ENCODE measurements at regions not wholly inside any gene's neighbourhood (a gene's known extent, or its start where the extent isn't known, plus 50 kb on each side); places are given as distances from the start of the nearest gene placed in this dataset.

DNA sequence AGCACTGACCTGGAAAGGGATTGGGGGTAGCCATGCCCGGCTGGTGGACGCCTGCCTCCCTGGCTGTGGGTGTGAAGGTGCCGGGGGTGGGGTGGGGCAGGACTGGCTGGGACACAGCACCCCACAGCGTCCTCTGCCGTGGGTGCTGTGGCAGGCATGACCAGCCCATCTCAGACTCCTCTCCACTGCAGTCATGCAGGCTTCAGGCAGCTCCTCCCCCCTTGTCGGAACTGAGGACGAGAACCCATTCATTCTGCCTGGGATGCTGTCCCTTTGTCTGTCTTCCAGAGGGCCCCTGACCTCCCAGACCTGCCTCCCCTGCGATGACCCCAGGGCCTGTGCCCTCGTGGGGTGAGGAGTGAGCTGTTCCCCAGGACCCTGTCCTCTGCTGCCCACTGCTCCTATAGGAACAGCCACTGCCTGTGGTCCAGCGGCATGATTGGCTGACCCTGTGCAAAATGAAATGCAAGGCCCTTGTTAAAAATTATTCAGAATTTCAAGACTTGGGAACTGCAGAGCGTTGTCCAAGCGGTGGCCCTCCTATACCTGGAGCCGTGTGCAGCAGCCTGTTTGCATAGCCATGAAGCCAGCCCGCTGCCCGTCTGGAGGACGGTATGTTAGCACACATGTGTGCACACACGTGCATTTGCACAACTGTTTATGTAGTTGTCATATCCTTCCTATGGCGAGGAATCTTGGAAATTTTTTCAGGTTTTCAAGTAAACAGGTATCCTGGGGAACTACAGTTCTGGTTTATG is 1122.3 kb downstream of the BRD1 start:
- ATAC-seq (no peak), DNase-seq (peak in 2 of 5 donors; percentile 9 to 20)
- intact Hi-C loops (cut with DNase I), result no loop called here
- WGBS, 4 donors, result 67 to 78% (median 72%) methylated on average over 16 to 18 of the region's 18 CpGs
- no peak overlapping the region for H3K27ac ChIP-seq
- no peak overlapping the region for H3K4me3 ChIP-seq
- no peaks in the 10 kb centered on the region for H3K36me3 ChIP-seq
- H3K27me3 ChIP-seq, result peaks cover 0 to 6% (median 0%) of the 10 kb centered on the region in 9 donors
- no peak for TF ChIP-seq POLR2A (IDR thresholded peaks at IDR 0.05)
- TF ChIP-seq, protein P1, sequence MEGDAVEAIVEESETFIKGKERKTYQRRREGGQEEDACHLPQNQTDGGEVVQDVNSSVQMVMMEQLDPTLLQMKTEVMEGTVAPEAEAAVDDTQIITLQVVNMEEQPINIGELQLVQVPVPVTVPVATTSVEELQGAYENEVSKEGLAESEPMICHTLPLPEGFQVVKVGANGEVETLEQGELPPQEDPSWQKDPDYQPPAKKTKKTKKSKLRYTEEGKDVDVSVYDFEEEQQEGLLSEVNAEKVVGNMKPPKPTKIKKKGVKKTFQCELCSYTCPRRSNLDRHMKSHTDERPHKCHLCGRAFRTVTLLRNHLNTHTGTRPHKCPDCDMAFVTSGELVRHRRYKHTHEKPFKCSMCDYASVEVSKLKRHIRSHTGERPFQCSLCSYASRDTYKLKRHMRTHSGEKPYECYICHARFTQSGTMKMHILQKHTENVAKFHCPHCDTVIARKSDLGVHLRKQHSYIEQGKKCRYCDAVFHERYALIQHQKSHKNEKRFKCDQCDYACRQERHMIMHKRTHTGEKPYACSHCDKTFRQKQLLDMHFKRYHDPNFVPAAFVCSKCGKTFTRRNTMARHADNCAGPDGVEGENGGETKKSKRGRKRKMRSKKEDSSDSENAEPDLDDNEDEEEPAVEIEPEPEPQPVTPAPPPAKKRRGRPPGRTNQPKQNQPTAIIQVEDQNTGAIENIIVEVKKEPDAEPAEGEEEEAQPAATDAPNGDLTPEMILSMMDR (IDR thresholded peaks at IDR 0.05), result no peak
- no peaks in the 10 kb centered on the region for H3K4me1 ChIP-seq
- H3K9me3 ChIP-seq, result no peaks in the 10 kb centered on the region

DNA sequence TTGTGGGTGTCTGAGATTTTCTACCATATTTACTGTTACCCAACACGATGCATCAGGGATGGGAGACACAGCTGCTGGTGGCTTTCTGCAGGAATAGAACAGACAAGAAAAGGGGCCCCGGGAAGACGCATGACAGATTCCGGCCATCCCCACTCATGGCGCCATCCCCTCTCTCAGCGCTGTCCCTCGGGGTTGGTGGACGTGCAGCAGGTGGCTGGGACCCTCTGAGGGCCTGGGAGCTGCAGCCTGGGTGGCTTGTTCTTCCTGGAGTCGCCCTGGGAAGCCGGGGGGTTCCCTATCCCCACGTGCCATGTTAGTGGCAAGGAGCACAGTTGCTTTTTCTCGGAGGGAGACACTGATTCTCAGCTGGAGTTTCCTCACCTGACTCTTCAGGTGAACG is 1123.3 kb downstream of the BRD1 start:
- Histone ChIP-seq H3K4me1 (no peaks in the 10 kb centered on the region), H3K27ac (no peak overlapping the region), H3K27me3 (peaks cover 0 to 6% (median 0%) of the 10 kb centered on the region in 9 donors), H3K36me3 (no peaks in the 10 kb centered on the region), H3K9me3 (no peaks in the 10 kb centered on the region), H3K4me3 (no peak overlapping the region)
- no peak for ATAC-seq
- WGBS, 4 donors, result 71 to 77% (median 72%) methylated on average over 10 to 13 of the region's 13 CpGs
- TF ChIP-seq, protein P1 (IDR thresholded peaks at IDR 0.05), result no peak
- TF ChIP-seq POLR2A (IDR thresholded peaks at IDR 0.05), result no peak
- DNase-seq, result peak in 2 of 5 donors; percentile 11 to 43
- intact Hi-C loops (cut with DNase I), result no loop called here

DNA sequence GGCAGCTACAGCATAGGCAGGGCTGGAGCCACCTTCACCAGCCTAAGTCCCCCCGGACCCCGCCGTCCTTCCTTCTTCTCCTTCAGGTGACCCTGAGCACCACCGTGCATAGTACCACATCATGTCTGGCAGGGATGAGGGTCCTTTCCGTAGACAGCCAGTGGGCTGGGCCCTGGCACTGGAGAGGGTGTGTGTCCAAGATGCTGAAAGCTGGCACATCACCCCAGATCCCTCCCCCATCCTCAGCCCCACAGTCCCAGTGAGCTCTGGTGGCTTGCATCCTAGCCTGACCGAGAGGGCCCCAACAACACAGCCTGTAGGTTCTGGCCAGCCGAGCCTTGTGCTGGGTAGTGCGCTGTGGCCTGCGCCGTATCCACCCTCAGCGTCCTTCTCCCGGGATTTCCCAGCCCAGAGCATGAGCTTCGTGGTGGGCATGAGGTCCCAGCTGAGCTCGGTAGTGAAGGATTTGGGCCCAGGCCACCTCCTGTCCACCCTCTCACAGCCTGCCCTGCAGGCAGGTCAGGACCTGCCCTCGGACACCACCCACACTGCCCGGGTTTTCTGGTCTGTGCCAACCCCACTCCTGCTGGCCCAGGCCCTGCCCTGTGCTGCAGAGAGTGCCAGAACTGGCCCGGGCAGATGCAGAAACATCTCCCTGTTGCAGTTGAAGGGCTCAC is 1124.3 kb downstream of the BRD1 start:
- no peaks in the 10 kb centered on the region for H3K9me3 ChIP-seq
- ATAC-seq (no peak), DNase-seq (peak in 2 of 5 donors; percentile 13 to 39)
- peaks cover 0 to 6% (median 0%) of the 10 kb centered on the region in 9 donors for H3K27me3 ChIP-seq
- TF ChIP-seq, protein P1 (IDR thresholded peaks at IDR 0.05), result no peak
- no peak for TF ChIP-seq POLR2A (IDR thresholded peaks at IDR 0.05)
- no peaks in the 10 kb centered on the region for H3K4me1 ChIP-seq
- no peak overlapping the region for H3K4me3 ChIP-seq
- intact Hi-C loops (cut with DNase I), result no loop called here
- H3K36me3 ChIP-seq, result no peaks in the 10 kb centered on the region
- H3K27ac ChIP-seq, result peak overlapping the region in 1 of 12 donors; percentile 5
- WGBS, 4 donors, result 83 to 94% (median 90%) methylated on average over 12 to 17 of the region's 17 CpGs

DNA sequence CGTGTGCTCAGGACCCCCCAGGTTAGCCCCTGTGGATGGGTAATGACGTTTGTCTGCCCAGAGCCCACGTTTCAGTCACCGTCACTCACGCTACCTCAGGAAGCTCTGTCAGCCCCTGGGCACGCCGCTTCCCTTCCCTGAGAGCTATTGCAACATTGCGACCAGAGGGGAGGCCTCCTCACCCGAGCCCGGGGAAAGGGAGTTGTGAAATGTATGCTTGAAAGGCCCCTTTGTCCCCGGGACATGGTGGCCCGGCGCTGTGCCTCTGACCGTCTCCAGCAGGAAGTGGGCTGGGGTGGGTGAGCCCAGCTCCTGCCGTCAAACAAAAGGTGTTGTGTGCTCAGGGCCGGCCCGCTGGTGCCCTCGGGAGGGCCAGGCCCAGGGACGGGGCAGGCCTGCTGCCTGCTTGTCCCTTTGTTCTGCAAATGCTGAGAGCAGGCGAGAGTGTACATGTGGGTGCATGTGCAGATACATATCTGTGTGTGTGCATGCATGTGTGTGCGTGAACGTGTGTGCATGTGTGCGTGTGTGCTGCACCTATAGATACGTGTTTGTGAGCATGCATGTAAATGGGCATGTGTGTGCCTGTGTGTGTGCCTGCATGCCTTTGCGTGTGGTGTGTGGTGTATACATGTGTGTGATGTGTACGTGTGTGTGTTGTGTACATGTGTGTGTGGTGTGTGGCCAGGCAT is 1125.0 kb downstream of the BRD1 start:
- peak in 2 of 5 donors; percentile 22 to 61 for DNase-seq
- peak overlapping the region in 1 of 12 donors; percentile 17 for H3K27ac ChIP-seq

More for the DNA sequence above, 1125.0 kb downstream of the BRD1 start:
- intact Hi-C loops (cut with DNase I), result no loop called here
- 58 to 65% (median 60%) methylated on average over 23 to 26 of the region's 26 CpGs for WGBS, 4 donors
- Histone ChIP-seq H3K4me3 (no peak overlapping the region), H3K27me3 (peaks cover 0 to 6% (median 0%) of the 10 kb centered on the region in 9 donors), H3K4me1 (no peaks in the 10 kb centered on the region), H3K36me3 (no peaks in the 10 kb centered on the region), H3K9me3 (no peaks in the 10 kb centered on the region)
- TF ChIP-seq POLR2A (IDR thresholded peaks at IDR 0.05), result no peak
- TF ChIP-seq, protein P1 (IDR thresholded peaks at IDR 0.05), result no peak
- ATAC-seq, result peak in 1 of 4 donors; percentile 38

All from heart left ventricle (tissue), 16 donors.